Activated CD4-positive, CD25-positive, alpha-beta regulatory T cell treated with anti-CD3 and anti-CD28 coated beads, Interleukin-2, amount 50 U/mL, for 24 hours (primary cell): ENCODE measurements at regions not wholly inside any gene's neighbourhood (a gene's known extent, or its start where the extent isn't known, plus 50 kb on each side); places are given as distances from the start of the nearest gene placed in this dataset.
"Not testable (repeated sequence)": the region's sequence is repeated elsewhere in the genome, so short reads cannot be mapped to it uniquely, and the experiment has no call there.

ENCODE experiments used
- ATAC-seq, 2 donors: fragments of 150-1000 bp; cut with Tn5 transposase; one replicate each; pipeline ENCODE4 v1.10.0; 2021; ENCODE audit warnings: mild to moderate bottlenecking in 1 of 2, moderate library complexity in 1 of 2

GRCh38 chr5:92081958-92082712, 699.0 kb upstream of the ARRDC3 start:
- ATAC-seq: no peak

GRCh38 chr5:92070786-92071185, 687.7 kb upstream of the ARRDC3 start:
- ATAC-seq: no peak

- ATAC-seq: no peak
Observed at GRCh38 chr5:92064993-92065392, 681.9 kb upstream of the ARRDC3 start.

GRCh38 chr5:92051741-92052140, 668.6 kb upstream of the ARRDC3 start:
- ATAC-seq: no peak

GRCh38 chr5:92050970-92051369, 667.9 kb upstream of the ARRDC3 start:
- ATAC-seq: no peak

GRCh38 chr5:92041911-92042660, 659.0 kb upstream of the ARRDC3 start:
- no peak for ATAC-seq

- ATAC-seq: no peak
Observed at GRCh38 chr5:92041206-92041605, 658.1 kb upstream of the ARRDC3 start.

GRCh38 chr5:92029792-92030191, 646.7 kb upstream of the ARRDC3 start:
- ATAC-seq: not testable (repeated sequence)

GRCh38 chr5:92023555-92023954, 640.4 kb upstream of the ARRDC3 start:
- ATAC-seq: no peak

GRCh38 chr5:92023141-92023471, 640.0 kb upstream of the ARRDC3 start:
- no peak for ATAC-seq

- ATAC-seq: no peak
Observed at GRCh38 chr5:92022415-92023140, 639.5 kb upstream of the ARRDC3 start.

- no peak for ATAC-seq
Observed at GRCh38 chr5:92019376-92019990, 636.4 kb upstream of the ARRDC3 start.

- ATAC-seq: no peak
Observed at GRCh38 chr5:92017776-92018175, 634.7 kb upstream of the ARRDC3 start.

- not testable (repeated sequence) for ATAC-seq
Observed at GRCh38 chr5:92011845-92012244, 628.7 kb upstream of the ARRDC3 start.

GRCh38 chr5:92003806-92004205, 620.7 kb upstream of the ARRDC3 start:
- no peak for ATAC-seq

- no peak for ATAC-seq
Observed at GRCh38 chr5:92002721-92003274, 619.7 kb upstream of the ARRDC3 start.

- no peak for ATAC-seq
Observed at GRCh38 chr5:91998774-91999173, 615.7 kb upstream of the ARRDC3 start.

GRCh38 chr5:91983869-91984268, 600.8 kb upstream of the ARRDC3 start:
- ATAC-seq: no peak

GRCh38 chr5:91978221-91978882, 595.2 kb upstream of the ARRDC3 start:
- no peak for ATAC-seq

- no peak for ATAC-seq
Observed at GRCh38 chr5:91977579-91977978, 594.5 kb upstream of the ARRDC3 start.

GRCh38 chr5:91976451-91976850, 593.3 kb upstream of the ARRDC3 start:
- ATAC-seq: no peak

GRCh38 chr5:91963166-91963565, 580.0 kb upstream of the ARRDC3 start:
- no peak for ATAC-seq
